ENCODE measurements at regions not wholly inside any gene's neighbourhood (a gene's known extent, or its start where the extent isn't known, plus 50 kb on each side); places are given as distances from the start of the nearest gene placed in this dataset.

- Histone ChIP-seq H3K27me3 (ENCODE audit: low read depth, low read length) (no peaks in the 10 kb centered on the region), H3K27ac (ENCODE audit: low read length) (no peak overlapping the region), H4K20me1 (ENCODE audit: insufficient read depth, low read length) (no peaks in the 10 kb centered on the region), H3K9ac (ENCODE audit: low read length) (no peak overlapping the region), H2AFZ (ENCODE audit: low read depth, low read length) (no peak overlapping the region), H3K4me1 (ENCODE audit: low read length) (no peaks in the 10 kb centered on the region), H3K79me2 (ENCODE audit: low read length) (no peaks in the 10 kb centered on the region), H3K36me3 (replicated peaks; ENCODE audit: low read depth, low read length) (no peaks in the 10 kb centered on the region), H3K4me3 (ENCODE audit: low read length) (no peak overlapping the region), H3K4me2 (ENCODE audit: low read length) (no peak overlapping the region), H3K9me3 (ENCODE audit: insufficient read depth, low read length) (peaks cover 4% of the 10 kb centered on the region; the same call in 1 of the 2 replicates)
- TF ChIP-seq CTCF (IDR thresholded peaks at IDR 0.05; ENCODE audit: low read depth, low read length) (no peak), EZH2phosphoT487 (IDR thresholded peaks at IDR 0.05; ENCODE audit: low read depth) (no peak)
Observed at GRCh38 chr13:89574077-89574476, 1773.4 kb upstream of the MIR17HG start.

- Histone ChIP-seq H3K4me3 (ENCODE audit: low read length) (no peak overlapping the region), H3K27me3 (ENCODE audit: low read depth, low read length) (no peaks in the 10 kb centered on the region), H3K4me2 (ENCODE audit: low read length) (no peak overlapping the region), H3K9me3 (ENCODE audit: insufficient read depth, low read length) (peaks cover 4% of the 10 kb centered on the region; the same call in 1 of the 2 replicates), H3K27ac (ENCODE audit: low read length) (no peak overlapping the region), H2AFZ (ENCODE audit: low read depth, low read length) (no peak overlapping the region), H4K20me1 (ENCODE audit: insufficient read depth, low read length) (no peaks in the 10 kb centered on the region), H3K4me1 (ENCODE audit: low read length) (no peaks in the 10 kb centered on the region), H3K79me2 (ENCODE audit: low read length) (no peaks in the 10 kb centered on the region), H3K36me3 (replicated peaks; ENCODE audit: low read depth, low read length) (no peaks in the 10 kb centered on the region), H3K9ac (ENCODE audit: low read length) (no peak overlapping the region)
- TF ChIP-seq CTCF (IDR thresholded peaks at IDR 0.05; ENCODE audit: low read depth, low read length) (no peak), EZH2phosphoT487 (IDR thresholded peaks at IDR 0.05; ENCODE audit: low read depth) (no peak)
Observed at GRCh38 chr13:89577301-89577700, 1770.2 kb upstream of the MIR17HG start.

DNA sequence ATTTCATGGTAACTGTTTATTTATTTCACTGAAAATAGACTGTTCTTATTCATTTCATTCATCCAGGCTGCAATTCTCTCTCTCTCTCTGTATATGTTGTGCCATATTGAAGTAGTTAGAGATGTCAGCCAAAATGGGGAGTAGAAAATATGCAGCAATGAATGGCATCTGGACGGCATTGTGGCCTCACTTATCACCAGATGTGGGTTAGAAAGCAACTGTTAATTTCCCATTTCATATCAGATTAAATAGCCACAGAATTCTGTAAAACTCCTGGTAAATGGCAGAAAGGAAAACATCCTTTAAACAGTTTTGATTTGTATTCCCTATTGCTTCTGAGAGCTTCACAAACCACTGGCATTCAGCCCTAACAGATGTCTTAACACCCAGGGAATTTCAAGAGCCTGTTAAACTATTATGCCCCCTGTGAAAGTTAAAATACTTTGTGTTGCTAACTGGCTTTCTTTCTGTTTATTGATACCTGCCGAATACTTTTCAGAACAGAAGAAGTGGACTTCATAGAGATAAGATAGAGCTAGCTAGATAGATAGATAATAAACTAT is 1763.3 kb upstream of the MIR17HG start:
- Histone ChIP-seq H3K27ac (ENCODE audit: low read length) (no peak overlapping the region), H4K20me1 (ENCODE audit: insufficient read depth, low read length) (no peaks in the 10 kb centered on the region), H3K4me2 (ENCODE audit: low read length) (no peak overlapping the region), H2AFZ (ENCODE audit: low read depth, low read length) (peak overlapping the region; percentile 39; the same call in 1 of the 2 replicates), H3K36me3 (replicated peaks; ENCODE audit: low read depth, low read length) (no peaks in the 10 kb centered on the region), H3K4me3 (ENCODE audit: low read length) (no peak overlapping the region), H3K9me3 (ENCODE audit: insufficient read depth, low read length) (no peaks in the 10 kb centered on the region), H3K9ac (ENCODE audit: low read length) (no peak overlapping the region), H3K4me1 (ENCODE audit: low read length) (no peaks in the 10 kb centered on the region), H3K79me2 (ENCODE audit: low read length) (no peaks in the 10 kb centered on the region), H3K27me3 (ENCODE audit: low read depth, low read length) (no peaks in the 10 kb centered on the region)
- TF ChIP-seq EZH2phosphoT487 (IDR thresholded peaks at IDR 0.05; ENCODE audit: low read depth) (no peak), CTCF (IDR thresholded peaks at IDR 0.05; ENCODE audit: low read depth, low read length) (no peak)

GRCh38 chr13:89602655-89603054 is 1744.8 kb upstream of the MIR17HG start:
- no peak for TF ChIP-seq CTCF (IDR thresholded peaks at IDR 0.05; ENCODE audit: low read depth, low read length)
- no peak for TF ChIP-seq EZH2phosphoT487 (IDR thresholded peaks at IDR 0.05; ENCODE audit: low read depth)
- Histone ChIP-seq H3K9ac (ENCODE audit: low read length) (no peak overlapping the region), H4K20me1 (ENCODE audit: insufficient read depth, low read length) (no peaks in the 10 kb centered on the region), H3K4me3 (ENCODE audit: low read length) (no peak overlapping the region), H3K27ac (ENCODE audit: low read length) (no peak overlapping the region), H3K27me3 (ENCODE audit: low read depth, low read length) (no peaks in the 10 kb centered on the region), H3K9me3 (ENCODE audit: insufficient read depth, low read length) (0 out of 2 replicates have a peak, but pooled peaks cover 3% of the 10 kb centered on the region), H3K4me2 (ENCODE audit: low read length) (no peak overlapping the region), H2AFZ (ENCODE audit: low read depth, low read length) (no peak overlapping the region), H3K4me1 (ENCODE audit: low read length) (no peaks in the 10 kb centered on the region), H3K79me2 (ENCODE audit: low read length) (no peaks in the 10 kb centered on the region), H3K36me3 (replicated peaks; ENCODE audit: low read depth, low read length) (no peaks in the 10 kb centered on the region)

Measured in OCI-LY3 (cell line).